GM12878 (cell line): ENCODE measurements at regions not wholly inside any gene's neighbourhood (a gene's known extent, or its start where the extent isn't known, plus 50 kb on each side); places are given as distances from the start of the nearest gene placed in this dataset.

ENCODE experiments used
- GABPA ChIP-seq: IDR thresholded peaks from 2 replicates; pipeline ENCODE4 v1.6.1; 2014; ENCODE audit warnings: antibody characterized with exemption, low read depth, mild to moderate bottlenecking, inconsistent platforms
- GATAD2B ChIP-seq: fragments of 450-650 bp; conservative IDR thresholded peaks from 2 replicates; pipeline ENCODE4 v1.6.1; 2017; ENCODE audit warnings: low read depth, mild to moderate bottlenecking, moderate library complexity
- MEF2B ChIP-seq: fragments of 450-650 bp; IDR thresholded peaks from 2 replicates; pipeline ENCODE4 v1.6.1; 2018; ENCODE audit warnings: mild to moderate bottlenecking, moderate library complexity; ENCODE audit not compliant: partially characterized antibody, poor library complexity, severe bottlenecking
- NR2C1 ChIP-seq: fragments of 450-650 bp; IDR thresholded peaks from 2 replicates; pipeline ENCODE4 v1.6.1; 2017; ENCODE audit warnings: antibody characterized with exemption, mild to moderate bottlenecking, moderate library complexity
- ZNF622 ChIP-seq: fragments of 450-650 bp; IDR thresholded peaks from 2 replicates; pipeline ENCODE4 v1.6.1; 2017; ENCODE audit warnings: mild to moderate bottlenecking, inconsistent platforms
- TF ChIP-seq, protein P1 (sequence below): fragments of 450-650 bp; IDR thresholded peaks from 2 replicates; pipeline ENCODE4 v1.6.1; 2017; ENCODE audit warnings: low read depth, mild to moderate bottlenecking, moderate library complexity
- TF ChIP-seq, protein P2 (sequence below): fragments of 450-650 bp; IDR thresholded peaks from 2 replicates; pipeline ENCODE4 v1.6.1; 2016; ENCODE audit warnings: mild to moderate bottlenecking
- TF ChIP-seq, protein P3 (sequence below): fragments of 450-650 bp; formaldehyde crosslinking; IDR thresholded peaks from 2 replicates; pipeline ENCODE4 v1.5.0; 2022; ENCODE audit warnings: mild to moderate bottlenecking, missing genetic modification characterization

DNA sequence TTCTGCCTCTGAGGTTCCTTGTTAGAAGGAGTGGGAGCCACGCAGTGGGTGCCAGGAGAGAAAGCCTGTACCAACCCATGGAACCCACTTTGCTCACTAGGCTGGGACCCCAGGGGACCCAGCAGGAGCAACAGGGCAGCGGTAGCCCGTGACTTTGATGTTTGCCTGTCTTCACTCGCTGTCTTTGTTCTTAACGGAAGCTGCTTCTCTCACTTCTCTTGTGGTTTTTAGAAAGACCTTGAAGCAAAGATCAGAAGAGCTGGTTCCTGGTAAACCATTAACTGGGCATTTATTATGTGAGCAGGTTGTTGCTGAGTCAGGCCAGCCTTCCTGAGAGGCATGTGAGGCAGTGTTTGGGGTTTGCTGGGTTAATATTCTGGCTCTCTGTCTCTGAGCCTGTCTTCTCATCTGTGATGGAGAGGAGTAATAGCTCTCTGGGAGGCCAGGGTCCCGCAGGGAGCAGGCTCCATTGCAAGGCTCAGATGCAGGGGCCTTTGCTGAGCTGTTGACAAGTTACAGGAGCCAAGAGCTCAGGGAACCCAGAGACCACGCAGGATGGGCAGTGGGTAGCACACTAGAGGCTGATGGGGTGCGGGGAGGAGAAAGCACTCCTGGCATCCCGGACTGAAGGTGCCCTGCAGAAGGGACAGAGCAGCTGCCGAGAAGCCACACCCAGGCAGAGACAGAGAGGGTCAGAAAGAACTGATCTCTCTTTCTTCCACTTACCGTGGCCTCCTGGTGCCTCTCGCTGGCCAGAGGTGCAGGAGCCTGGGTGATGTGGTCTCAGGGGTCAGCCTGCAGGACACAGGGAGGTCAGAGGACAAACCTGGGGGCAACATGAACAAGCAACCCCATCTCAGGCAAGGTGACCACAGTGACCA is 367.5 kb upstream of the C1orf174 start (continued):
- TF ChIP-seq, protein P1, sequence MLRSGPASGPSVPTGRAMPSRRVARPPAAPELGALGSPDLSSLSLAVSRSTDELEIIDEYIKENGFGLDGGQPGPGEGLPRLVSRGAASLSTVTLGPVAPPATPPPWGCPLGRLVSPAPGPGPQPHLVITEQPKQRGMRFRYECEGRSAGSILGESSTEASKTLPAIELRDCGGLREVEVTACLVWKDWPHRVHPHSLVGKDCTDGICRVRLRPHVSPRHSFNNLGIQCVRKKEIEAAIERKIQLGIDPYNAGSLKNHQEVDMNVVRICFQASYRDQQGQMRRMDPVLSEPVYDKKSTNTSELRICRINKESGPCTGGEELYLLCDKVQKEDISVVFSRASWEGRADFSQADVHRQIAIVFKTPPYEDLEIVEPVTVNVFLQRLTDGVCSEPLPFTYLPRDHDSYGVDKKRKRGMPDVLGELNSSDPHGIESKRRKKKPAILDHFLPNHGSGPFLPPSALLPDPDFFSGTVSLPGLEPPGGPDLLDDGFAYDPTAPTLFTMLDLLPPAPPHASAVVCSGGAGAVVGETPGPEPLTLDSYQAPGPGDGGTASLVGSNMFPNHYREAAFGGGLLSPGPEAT, result no peak
- TF ChIP-seq, protein P2, sequence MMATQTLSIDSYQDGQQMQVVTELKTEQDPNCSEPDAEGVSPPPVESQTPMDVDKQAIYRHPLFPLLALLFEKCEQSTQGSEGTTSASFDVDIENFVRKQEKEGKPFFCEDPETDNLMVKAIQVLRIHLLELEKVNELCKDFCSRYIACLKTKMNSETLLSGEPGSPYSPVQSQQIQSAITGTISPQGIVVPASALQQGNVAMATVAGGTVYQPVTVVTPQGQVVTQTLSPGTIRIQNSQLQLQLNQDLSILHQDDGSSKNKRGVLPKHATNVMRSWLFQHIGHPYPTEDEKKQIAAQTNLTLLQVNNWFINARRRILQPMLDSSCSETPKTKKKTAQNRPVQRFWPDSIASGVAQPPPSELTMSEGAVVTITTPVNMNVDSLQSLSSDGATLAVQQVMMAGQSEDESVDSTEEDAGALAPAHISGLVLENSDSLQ, result 0 out of 2 replicates have a peak, but pooled peaks have one; percentile 19
- TF ChIP-seq GABPA (no peak), MEF2B (peak; percentile 72), ZNF622 (no peak), GATAD2B (no peak), NR2C1 (no peak)
- TF ChIP-seq, protein P3, sequence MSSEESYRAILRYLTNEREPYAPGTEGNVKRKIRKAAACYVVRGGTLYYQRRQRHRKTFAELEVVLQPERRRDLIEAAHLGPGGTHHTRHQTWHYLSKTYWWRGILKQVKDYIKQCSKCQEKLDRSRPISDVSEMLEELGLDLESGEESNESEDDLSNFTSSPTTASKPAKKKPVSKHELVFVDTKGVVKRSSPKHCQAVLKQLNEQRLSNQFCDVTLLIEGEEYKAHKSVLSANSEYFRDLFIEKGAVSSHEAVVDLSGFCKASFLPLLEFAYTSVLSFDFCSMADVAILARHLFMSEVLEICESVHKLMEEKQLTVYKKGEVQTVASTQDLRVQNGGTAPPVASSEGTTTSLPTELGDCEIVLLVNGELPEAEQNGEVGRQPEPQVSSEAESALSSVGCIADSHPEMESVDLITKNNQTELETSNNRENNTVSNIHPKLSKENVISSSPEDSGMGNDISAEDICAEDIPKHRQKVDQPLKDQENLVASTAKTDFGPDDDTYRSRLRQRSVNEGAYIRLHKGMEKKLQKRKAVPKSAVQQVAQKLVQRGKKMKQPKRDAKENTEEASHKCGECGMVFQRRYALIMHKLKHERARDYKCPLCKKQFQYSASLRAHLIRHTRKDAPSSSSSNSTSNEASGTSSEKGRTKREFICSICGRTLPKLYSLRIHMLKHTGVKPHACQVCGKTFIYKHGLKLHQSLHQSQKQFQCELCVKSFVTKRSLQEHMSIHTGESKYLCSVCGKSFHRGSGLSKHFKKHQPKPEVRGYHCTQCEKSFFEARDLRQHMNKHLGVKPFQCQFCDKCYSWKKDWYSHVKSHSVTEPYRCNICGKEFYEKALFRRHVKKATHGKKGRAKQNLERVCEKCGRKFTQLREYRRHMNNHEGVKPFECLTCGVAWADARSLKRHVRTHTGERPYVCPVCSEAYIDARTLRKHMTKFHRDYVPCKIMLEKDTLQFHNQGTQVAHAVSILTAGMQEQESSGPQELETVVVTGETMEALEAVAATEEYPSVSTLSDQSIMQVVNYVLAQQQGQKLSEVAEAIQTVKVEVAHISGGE (CRISPR knock-in tag), result no peak
